HG02798 (cell line): ENCODE measurements at regions not wholly inside any gene's neighbourhood (a gene's known extent, or its start where the extent isn't known, plus 50 kb on each side); places are given as distances from the start of the nearest gene placed in this dataset.
"Not testable (repeated sequence)": the region's sequence is repeated elsewhere in the genome, so short reads cannot be mapped to it uniquely, and the experiment has no call there.

Experiments
- ATAC-seq: cut with Tn5 transposase; IDR thresholded peaks from one replicate; pipeline ENCODE4 v1.9.1; 2021; ENCODE audit warnings: mild to moderate bottlenecking; ENCODE audit not compliant: unreplicated experiment, poor library complexity

DNA sequence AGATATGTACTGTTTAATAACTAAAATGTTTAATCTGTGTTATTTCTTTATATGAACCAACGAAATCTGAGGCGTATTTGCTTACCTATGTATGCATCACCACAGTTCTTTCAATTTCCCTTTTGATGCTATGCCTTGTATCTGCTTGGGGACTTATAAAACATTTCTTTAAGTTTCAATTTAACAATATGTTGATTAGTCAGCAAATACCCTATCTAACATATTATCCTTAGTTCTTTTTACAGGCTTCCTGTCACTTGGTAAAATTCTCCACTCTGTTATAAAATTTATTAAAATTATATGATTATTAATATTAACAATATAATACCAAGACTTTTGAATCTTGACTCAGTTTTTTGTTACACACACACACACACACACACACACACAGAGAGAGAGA, 174.3 kb downstream of the CPS1 start:
- no peak for ATAC-seq

DNA sequence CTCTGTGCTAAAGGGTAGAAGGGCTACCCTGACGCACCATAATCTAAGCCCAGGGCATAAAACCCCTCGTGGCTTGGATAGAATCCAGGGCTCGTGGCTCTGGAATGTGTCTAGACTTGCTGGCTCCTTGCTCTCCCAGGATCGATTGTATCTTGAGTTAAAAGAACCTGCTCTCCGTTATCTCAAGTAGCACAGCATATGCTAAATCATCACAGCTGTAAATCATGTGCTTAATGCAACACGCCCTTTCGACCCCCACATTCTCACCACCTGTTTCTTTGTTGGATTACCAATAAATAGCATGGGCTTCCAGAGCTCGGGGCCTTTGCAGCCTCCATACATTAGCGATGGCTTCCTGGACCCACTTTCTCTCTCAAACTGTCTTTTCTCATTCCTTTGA, 190.4 kb downstream of the CPS1 start:
- not testable (repeated sequence) for ATAC-seq

DNA sequence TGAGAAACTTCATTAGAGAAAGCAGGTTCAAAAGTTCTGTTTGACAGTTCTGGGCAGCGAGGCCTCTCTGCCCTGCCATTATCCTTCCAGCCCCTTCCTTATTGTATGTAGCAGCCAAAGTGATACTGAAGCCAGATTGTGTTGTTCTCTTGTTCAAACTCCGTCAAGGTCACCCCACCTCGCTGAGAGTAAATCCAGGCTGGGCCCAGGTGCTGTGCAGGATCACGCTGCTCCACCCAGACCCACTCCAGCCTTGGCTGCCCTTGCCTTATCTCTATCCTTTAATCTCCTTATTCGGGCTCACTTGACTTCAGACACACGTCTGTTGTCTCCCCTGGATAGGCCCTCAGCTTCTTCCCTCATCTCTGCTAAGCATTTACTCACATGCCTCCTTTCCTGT, 196.1 kb downstream of the CPS1 start:
- ATAC-seq, result no peak

DNA sequence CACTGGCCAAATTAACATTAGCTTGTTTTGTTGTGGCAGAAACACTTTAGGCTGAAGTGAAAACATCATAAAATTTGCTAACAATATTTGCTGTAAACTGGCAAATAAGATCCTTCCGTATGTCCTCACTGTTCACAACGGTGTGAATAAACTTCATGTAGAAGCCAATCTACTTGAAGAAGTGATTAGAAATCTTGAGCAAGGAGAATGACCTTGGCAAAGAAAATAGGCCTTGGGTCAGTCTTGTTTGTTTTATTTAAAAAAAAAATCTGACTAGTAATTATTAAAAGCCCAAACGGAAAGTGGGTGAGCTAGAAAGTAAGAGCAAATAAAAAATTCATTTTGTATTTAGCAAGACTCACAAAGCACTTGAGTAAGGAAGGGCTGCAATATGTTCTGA, 197.0 kb downstream of the CPS1 start:
- no peak for ATAC-seq

DNA sequence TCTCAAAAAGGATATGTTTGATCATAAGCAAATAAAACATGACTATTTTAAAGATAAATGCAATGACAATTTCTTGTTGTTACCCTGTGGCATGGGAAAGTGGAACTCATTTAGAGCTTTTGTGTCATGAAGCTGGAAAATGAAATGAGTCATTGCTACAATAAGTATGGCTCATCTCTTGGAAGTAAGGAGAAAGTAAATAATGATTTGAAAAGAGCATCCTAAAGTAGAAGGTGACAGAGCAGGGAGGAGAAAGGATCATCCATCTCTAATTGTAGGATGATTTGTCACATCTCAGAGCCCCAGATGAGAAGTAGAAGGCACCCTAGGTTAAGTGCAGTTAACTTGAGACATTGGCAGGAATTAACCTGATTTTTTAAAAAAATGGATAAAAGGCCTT, 200.5 kb downstream of the CPS1 start:
- ATAC-seq, result no peak

DNA sequence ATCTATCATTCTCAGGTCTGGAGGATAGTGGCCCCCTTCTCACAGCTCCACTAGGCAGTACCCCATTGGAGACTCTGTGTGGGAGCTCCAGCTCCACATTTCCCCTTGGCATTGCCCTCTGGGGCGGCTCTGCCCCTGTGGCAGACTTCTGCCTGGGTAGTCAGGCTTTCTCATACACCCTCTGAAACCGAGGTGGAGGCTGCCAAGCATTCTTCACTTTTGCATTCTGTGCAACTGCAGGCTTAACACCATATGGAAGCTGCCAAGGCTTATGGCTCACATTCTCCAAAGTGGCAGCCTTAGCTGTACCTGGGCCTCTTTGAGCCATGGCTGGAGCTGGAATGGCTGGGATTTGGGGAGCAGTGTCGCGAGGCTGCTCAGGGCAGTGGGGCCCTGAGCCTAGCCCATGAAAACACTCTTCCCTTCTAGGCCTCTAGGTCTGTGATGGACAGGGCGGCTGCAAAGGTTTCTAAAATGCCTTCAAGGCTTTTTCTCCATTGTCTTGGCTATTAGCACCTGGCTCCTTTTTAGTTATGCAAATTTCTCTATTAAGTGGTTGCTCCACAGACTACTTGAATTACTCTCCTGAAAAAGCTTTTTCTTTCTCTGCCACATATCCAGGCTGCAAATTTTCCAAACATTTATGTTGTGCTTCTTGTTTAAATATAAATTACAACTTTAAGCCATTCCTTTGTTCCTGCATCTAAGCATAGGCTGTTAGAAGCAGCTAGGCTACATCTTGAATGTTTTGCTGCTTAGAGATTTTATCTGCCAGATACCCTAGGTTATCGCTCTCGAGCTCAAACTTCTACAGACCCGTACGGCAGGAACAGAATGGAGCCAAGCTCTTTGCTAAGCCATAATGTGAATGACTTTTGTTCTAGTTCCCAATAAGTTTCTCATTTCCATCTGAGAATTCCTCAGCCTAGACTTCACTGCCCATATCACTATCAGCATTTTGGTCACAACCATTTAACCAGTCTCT, 206.5 kb downstream of the CPS1 start:
- ATAC-seq, result no peak

DNA sequence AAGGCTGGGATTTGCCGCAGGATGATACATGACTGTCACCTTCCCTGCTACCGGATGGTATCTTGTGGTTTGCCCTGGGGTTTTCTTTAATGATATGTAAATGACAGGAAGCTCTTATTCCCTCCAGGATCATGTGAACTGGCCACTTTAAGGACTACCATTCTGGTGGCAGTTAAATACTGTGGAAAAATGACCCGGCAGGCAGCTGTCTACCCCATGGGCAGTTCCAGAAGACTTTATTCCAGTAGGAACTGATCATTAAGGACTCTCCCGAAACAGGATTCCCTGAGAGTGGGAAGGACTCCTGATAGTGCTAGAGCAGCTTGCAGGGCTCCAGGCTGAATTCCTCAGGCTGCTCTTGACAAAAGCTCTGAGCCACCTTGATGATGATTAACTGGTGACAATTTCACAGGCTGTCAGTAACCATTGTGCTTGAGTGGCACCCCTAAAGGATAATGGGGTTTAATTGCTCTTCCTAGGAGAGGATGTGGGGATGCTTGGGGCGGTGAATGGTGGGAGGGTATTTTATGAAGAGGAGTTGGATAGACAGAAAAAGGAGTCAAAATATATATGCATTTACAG, 212.0 kb downstream of the CPS1 start:
- ATAC-seq, result no peak

DNA sequence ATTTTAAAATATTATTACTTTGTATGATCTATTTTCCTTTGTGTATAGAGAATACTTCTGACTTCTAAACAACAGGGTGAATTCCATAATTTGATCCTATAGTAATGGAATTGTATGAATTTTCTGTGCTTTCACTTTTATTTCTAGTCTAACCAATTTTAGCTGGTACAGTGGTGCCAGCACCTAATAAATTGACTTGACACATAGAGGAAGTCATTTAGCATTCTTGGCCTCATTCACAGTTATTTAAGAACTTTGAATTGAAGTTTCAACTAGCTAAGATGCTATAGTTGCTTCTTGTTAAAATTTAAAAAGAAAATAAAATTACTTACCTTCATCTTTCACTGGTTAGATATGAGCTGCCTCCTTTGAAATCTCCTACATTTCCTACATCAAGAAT, 220.4 kb downstream of the CPS1 start:
- ATAC-seq, result no peak

DNA sequence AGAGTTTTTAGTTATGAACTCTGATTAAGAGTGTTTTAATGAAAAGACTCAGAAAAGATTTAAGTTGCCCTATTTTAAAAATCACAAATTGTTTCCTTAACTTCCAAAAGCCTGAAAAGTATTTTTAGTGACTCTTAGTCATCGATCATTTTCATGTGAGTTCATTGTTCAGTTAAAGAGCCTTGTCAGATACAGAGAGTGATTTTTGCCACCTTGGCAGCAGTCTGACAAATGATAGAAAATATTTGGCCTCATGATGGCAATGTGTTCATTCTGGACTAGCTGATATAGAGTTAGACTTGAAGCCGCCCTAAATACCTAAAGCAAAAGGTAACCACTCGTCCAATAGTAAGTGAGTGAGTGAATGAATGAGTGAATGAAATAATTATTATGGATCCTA, 225.8 kb downstream of the CPS1 start:
- ATAC-seq, result no peak

DNA sequence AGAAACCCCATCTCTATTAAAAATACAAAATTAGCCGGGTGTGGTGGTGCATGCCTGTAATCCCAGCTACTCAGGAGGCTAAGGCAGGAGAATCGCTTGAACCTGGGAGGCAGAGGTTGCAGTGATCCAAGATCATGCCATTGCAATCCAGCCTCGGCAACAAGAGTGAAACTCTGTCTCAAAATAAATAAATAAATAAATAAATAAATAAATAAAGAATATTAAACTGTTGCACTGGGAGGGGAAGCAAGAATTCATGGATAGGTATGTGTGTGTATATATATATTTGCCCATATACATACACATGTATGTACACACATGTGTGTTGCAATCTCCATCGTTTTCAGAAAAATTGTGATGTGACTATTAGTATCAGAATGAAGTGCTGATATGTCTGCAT, 231.4 kb downstream of the CPS1 start:
- not testable (repeated sequence) for ATAC-seq

DNA sequence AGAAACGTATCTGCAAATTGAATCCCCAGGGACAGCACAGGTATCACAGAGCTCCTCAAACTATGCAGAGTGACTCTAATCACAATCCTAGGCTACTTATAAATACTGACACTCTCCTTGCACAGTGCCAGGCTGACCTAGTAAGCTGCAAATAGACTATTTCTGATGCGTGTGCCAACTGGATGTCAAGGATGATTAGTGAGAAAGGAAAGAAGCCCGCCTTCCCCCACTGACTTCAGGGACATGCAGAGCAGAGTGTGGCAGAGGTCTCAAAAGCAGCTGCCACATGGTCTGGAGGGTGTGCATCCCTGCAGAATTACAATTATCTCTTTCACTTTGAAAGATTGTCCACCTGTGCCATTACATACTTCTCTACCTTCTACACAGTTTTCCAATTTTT, 235.6 kb downstream of the CPS1 start:
- ATAC-seq, result no peak

DNA sequence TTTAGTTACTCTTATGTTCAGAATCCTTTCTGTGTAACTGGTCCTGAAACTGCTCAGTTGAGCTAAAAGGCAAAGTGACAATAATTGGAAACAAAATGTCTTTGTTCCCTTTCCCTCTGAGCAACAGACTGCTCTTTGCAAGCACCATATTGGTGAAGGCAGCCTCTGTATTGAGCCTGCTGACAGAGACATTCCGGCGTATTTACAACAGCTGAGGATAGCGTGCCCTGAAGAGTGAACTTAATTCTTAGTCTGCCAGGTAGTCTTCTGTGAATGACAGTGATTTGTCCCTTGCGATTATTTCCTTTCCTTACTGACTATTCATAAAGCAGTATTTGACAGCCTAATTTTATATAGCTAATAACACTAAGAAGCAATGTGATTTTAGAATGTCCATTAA, 239.1 kb downstream of the CPS1 start:
- no peak for ATAC-seq

DNA sequence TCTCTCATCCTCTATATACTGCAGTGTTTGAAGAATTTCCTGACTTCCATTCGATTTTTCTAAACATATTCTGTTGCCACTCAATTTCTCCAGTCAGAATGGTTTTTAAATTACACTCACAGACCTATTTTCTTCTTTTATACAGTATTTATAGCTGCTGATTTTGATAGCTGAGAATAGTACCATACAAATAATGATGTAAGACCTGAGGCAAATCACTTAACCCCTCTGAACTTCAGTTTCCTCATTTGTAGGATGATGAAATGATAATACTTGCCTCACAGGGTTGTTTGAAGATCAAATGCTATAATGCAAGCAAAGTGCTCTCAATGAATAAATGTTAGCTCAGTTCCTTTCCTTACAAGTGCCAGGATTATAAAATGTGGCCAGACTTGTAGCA, 241.8 kb downstream of the CPS1 start:
- no peak for ATAC-seq

DNA sequence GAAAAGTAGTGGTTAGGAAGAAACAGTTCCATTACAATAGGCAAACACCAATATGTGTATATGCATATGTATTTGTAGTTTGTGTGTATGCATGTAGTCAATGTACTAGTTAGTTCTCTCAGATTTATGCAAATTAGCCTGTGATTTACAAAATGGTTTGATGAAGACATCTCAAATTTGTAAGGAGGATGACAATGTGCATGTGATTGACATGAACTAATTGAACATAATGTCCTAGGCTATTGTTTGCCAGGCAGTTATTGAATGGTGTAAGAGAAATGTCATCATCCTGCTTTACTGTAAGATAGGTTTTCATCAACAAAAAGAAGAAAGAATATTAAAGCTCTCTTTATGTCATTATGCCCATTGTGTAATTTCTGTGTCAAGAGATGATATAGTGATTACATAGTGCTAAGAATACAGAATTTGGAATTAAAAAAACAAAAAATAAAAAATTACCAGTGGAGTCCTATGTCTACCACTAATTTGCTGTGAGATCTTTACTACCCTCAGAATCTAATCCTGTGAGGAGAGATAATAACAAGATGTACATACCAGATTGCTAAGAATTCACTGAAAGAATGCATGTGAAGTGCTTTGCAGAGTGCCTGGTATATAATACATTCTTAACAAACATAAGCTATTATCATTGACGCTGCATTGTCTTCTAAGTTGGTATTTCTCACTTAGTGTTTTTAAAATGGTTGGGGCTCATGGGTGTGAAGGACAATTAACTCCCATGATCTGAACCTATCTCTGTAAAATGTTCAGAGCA, 258.0 kb downstream of the CPS1 start:
- ATAC-seq, result no peak

DNA sequence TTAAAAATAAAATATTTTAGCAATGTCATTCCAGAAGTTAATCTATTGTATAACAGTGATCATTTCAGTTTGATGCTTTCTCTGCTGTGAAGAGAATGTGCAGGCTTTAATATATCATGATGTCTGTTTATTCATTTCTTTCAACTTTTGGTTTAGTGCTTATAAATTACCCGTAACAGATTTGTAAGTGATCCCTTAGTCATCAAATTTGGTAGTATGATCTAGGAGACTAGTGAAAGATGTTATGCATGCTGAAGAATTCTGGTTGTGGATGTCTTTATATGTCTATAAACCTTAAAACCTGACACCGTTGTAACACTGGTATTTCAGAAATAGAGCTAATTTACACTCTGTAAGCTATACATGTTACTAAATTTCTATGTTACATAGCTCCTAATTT, 260.4 kb downstream of the CPS1 start:
- ATAC-seq, result no peak

DNA sequence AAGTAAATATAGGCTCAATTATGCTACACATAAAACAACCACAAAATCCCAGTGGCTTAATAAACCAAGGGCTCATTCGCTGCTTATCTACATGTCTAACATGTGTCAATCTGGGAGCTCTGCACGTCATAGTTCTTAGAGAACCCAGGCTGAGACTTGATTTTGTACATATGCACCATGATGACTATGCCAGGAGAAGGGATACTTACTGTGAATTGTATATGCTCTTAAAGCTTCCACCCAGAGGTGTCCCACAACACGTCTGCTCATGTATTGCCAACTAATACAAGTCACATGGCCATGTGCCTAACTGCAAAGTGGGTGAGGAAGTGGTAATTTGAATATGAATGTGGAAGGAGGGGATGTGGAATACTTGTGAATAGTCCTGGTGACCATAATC, 262.1 kb downstream of the CPS1 start:
- ATAC-seq, result no peak

DNA sequence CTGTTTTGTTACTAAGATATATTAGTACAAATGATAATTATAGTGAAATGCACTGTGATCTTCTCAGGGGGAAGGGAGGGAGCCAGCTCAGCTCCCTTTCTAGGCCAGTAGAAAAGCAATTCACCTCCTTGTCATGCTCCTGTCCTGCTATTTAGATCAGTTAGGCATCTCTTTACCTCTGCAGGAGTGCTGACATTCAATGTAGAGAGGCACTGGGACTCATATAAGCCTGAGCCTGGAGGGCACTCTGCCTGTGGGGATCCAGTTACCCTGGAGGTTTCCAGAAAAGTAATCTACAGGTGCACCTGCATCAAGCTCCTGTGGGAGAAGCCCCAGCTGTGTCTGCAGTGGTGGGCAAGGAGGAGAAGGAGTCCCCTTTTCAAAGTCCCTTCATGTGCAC, 277.0 kb downstream of the CPS1 start:
- ATAC-seq, result no peak

DNA sequence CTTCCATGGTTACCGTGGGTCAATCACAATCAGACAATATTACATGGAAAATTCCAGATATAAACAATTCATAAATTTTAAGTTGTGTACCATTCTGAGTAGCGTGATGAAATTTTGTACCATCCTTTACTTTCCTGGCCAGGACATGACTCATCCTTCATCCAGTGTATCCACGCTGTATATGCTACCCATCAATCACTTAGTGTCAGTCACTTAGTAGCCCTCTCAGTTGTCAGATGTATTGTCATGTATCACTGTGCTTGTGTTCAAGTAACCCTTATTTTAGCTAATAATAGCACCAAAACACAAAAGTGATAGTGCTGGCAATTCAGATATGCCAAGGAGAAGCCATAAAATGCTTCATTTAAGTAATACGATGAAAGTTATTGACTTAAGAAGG, 282.6 kb downstream of the CPS1 start:
- ATAC-seq, result no peak

DNA sequence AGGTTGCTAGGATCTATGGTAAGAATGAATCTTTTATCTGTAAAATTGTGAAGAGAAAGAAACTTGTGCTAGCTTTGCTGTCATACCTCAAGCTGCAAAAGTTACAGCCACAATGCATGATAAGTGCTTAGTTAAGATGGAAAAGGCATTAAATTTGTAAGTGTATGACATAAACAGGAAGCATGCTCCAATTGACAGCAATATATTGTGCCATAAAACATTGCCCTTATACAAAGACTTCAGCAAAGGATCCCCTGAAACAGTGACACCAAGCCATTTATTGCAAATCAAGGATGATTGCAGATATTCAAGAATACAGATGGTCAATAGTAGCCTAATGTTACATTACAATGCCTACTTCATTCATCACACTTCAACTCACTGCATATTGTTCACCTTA, 283.1 kb downstream of the CPS1 start:
- ATAC-seq, result no peak

DNA sequence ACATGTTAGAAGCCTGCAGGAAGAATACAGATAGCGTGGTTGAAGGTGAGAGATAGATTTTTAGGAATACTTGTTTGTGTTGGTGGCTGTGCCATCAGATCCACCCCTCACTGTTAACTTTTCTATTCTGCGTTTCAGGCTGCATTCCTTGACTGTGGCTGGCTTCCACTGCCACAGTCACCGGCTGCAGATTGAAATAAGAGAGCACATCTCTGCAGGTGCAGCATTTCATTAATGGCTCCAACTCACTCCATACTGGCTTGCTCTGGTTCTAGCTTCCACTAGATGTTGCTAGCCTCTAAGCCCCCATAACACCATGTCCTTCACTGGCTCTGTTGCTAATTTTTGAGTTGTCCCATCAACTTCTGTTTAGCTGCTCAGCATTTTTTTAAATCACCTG, 286.5 kb downstream of the CPS1 start:
- no peak for ATAC-seq

DNA sequence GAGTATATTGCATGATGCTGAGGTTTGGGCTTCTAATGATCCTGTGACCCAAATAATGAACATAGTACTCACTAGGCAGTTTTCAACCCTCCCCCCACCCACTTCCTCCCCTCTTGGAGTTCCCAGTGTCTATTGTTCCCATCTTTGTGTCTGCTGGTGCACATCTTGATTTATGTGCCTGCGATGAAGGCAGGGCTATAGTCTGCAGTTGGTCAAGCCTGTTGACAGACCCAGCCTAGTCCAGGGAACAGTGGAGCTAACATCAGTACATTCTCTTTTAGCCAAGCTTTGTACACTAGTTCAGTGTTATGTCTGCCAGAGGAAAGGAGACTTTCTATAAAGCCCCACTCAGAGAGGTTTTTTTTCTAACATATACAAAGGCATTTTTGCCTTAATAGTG, 287.6 kb downstream of the CPS1 start:
- ATAC-seq, result no peak
